ENCODE measurements at regions not wholly inside any gene's neighbourhood (a gene's known extent, or its start where the extent isn't known, plus 50 kb on each side); places are given as distances from the start of the nearest gene placed in this dataset.

DNA sequence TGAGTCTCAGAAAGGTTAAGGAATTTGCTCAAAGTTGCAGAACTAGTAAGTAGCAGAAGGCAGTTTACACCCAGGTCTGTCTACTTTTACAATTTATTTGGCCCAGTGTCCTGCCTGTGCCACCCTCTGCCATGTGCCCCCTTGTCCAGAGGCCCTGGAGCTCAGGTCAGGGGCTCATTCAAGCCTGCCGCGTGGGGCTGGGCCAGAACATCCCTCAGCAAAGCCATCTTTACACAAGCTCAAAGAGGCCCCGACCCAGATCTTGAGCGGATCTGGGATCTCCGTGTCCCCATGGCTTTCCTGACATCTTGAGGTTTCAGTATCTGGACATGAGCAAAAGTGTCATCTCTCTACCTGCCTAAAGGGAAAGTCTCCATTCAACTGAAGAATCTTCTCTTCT lies 76.4 kb upstream of the VSTM2B start:
- TF ChIP-seq, protein P1, sequence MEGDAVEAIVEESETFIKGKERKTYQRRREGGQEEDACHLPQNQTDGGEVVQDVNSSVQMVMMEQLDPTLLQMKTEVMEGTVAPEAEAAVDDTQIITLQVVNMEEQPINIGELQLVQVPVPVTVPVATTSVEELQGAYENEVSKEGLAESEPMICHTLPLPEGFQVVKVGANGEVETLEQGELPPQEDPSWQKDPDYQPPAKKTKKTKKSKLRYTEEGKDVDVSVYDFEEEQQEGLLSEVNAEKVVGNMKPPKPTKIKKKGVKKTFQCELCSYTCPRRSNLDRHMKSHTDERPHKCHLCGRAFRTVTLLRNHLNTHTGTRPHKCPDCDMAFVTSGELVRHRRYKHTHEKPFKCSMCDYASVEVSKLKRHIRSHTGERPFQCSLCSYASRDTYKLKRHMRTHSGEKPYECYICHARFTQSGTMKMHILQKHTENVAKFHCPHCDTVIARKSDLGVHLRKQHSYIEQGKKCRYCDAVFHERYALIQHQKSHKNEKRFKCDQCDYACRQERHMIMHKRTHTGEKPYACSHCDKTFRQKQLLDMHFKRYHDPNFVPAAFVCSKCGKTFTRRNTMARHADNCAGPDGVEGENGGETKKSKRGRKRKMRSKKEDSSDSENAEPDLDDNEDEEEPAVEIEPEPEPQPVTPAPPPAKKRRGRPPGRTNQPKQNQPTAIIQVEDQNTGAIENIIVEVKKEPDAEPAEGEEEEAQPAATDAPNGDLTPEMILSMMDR (IDR thresholded peaks at IDR 0.05; ENCODE audit: insufficient read depth, low read depth, low read length, missing control alignments) = no peak

DNA sequence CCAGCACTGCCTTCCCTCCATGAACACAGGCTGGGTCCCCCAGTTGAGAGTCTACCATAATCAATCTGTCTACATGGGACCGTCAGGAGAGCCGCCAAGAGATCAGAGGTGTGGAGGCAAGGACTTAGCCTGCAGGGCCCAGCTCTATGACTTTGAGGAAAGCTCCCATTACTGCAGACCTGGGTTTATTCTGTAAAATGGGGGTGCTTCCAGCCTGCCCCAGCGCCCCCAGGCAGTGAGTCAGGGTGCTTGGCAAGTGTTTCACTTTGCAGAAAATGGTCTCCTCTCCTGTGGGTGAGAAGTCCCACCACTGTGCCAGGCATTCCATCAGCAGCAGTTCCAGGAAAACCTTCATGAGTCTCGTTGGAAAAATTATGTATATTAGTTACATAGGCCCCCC lies 75.5 kb upstream of the VSTM2B start:
- TF ChIP-seq, protein P1 (IDR thresholded peaks at IDR 0.05; ENCODE audit: insufficient read depth, low read depth, low read length, missing control alignments) = no peak
- DNase-seq (ENCODE audit: low read depth) = no peak
- H3K4me3 ChIP-seq (ENCODE audit: low read depth, low read length) = no peak overlapping the region

More for the DNA sequence above, 76.4 kb upstream of the VSTM2B start:
- H3K4me3 ChIP-seq (ENCODE audit: low read depth, low read length) = no peak overlapping the region
- DNase-seq (ENCODE audit: low read depth) = no peak

DNA sequence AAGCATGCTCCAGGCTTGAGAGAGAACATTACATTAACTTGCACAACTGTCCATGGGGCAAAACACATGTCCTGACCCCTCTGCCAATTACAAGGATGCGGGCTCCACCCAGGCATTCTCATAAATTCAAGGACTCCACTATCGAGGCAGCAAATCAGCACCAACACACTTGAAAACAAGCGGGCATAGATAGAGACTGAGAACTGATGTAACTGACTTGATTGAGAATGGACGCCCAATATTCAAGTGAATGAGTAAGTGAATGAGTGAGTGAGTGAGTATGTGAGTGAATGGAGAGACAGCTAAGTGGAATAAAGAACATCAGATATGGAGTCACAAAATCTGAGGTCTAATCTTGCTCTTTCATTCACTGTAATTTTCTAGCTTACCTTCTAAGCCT lies 75.0 kb upstream of the VSTM2B start:
- no peak overlapping the region for H3K4me3 ChIP-seq (ENCODE audit: low read depth, low read length)
- no peak for DNase-seq (ENCODE audit: low read depth)
- TF ChIP-seq, protein P1 (IDR thresholded peaks at IDR 0.05; ENCODE audit: insufficient read depth, low read depth, low read length, missing control alignments) = no peak

DNA sequence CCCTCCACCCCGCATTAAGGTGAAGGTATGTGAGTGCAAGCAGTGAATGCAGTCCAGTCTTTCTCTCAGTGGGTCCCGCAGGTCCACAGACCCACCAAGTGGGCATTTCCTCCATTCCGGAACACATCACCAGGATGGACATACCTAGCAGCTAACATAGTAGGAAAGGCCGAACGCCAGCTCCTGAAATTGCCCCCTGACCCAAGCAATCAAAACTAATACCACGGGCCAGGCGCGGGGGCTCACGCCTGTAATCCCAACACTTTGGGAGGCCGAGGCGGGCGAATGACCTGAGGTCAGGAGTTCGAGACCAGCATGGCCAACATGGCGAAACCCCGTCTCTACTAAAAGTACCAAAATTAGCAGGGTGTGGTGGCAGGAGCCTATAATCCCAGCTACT lies 71.7 kb upstream of the VSTM2B start:
- TF ChIP-seq, protein P1 (IDR thresholded peaks at IDR 0.05; ENCODE audit: insufficient read depth, low read depth, low read length, missing control alignments) = no peak
- DNase-seq (ENCODE audit: low read depth) = no peak
- H3K4me3 ChIP-seq (ENCODE audit: low read depth, low read length) = no peak overlapping the region

DNA sequence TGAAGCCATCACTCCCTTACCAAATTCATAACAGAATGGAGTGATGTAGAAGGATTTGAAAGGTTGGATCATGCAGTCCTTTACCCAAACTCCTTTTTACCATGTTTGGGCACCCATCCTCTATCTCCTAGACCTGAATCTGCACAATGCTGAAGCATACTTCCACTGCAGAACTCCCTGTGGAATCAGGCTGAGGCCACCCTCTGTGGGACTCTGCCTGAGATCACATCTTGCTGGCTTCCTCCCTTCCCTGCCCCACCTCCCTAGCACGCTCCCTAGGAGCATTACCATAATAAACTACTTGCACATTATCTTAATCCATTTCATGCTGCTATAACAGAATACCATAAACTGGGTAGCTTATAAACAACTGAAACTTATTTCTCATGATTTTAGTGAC lies 68.4 kb upstream of the VSTM2B start:
- TF ChIP-seq, protein P1 (IDR thresholded peaks at IDR 0.05; ENCODE audit: insufficient read depth, low read depth, low read length, missing control alignments) = no peak
- DNase-seq (ENCODE audit: low read depth) = no peak
- H3K4me3 ChIP-seq (ENCODE audit: low read depth, low read length) = no peak overlapping the region

DNA sequence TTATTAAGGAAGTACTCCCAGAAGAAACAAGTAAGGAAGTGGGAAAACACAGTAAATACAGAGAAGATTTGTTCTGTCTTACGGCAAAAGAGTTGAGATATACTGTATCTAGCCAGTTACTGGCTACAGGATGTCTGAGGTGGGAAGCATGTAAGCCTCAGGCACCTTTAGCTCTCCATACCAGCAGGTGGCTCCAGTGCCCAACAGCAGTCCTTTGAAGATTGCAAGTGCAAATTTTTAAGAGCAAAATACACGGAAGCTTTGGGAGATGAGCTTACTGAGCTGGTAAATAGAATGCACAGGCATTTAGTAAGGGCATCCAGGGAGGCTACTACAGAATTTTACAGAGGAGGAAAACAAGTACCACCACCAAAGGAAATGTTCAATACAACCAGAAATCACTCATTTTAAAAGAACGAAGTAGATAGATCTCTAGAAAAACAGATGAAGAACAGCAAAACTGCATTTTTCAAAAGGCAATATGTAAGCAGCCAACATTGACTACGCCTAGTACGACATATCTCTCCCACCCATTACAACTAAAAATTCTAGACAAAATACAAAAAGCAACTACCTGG lies 57.9 kb upstream of the VSTM2B start:
- DNase-seq (ENCODE audit: low read depth) = peak; percentile 59
- TF ChIP-seq, protein P1 (IDR thresholded peaks at IDR 0.05; ENCODE audit: insufficient read depth, low read depth, low read length, missing control alignments) = peak; percentile 59
- no peak overlapping the region for H3K4me3 ChIP-seq (ENCODE audit: low read depth, low read length)

DNA sequence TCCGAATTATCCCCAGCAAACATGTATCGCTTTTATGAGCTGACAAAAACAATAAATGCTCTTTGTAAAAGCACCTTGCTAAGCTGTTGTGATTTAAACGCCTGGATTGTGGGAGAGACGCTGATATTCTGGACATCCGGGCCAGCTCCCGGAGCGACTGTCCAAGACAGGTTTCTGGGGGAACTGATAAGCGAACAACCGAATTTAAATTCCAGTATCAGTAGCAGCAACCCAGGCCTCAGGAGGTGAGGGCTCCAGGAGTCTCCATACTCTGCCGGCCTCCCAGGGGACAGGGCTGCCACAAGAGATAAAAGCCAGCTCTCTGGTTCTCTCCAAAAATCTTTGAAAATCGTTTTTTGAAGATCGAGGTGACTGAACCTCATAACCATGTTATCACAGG lies 50.3 kb upstream of the VSTM2B start:
- TF ChIP-seq, protein P1 (IDR thresholded peaks at IDR 0.05; ENCODE audit: insufficient read depth, low read depth, low read length, missing control alignments) = no peak
- DNase-seq (ENCODE audit: low read depth) = no peak

More for the DNA sequence above, 50.3 kb upstream of the VSTM2B start:
- H3K4me3 ChIP-seq (ENCODE audit: low read depth, low read length) = no peak overlapping the region

Measured in GM12865 (cell line).